ENCODE measurements at regions not wholly inside any gene's neighbourhood (a gene's known extent, or its start where the extent isn't known, plus 50 kb on each side); places are given as distances from the start of the nearest gene placed in this dataset.

DNA sequence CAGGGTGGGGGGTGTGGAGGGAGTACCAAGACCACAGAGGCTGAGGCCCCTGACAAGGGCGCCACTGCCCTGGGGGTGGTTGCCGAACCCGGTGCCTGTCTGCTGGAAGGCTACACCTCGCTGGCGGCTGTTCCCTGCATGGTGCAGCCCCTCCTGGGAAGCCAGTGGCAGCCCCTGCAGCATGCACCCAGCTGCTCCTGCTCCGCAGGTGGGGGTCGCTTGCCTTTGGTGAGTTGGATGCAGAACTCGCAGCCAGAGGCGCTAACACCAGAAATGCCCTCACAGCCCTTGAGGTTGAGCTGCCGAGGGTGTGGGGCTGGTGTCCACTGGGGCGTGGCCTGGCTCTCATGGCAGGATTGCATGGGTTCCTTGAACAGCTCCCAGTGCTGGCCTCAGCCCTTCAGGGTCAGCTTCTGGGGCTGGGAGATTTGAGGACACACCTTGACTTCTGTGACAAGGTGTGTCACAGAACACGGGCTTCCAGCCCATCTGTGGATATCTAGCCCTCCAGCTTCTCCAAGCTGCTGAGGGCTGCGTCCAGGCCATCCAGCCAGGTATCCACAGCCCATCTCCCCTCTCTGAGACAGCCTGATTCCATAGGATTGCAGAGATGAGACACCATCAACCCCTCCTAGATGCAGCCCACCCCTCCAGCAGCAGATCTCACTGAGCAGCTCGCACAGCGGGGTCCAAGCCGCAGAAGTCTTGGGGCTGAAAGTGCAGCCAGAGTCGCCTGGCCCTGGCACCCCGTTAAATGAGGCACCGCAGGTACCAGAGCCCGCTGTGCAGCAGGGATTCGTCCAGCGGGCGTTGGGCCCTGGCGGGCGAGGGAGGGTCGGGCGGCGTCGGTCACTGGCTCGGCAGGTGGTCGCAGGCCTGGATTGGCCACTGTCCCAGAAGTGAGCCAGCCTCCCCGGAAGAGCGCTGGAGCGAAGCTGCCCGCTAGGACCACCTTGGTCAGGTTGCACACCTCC lies 586.3 kb downstream of the KCNJ18 start:
- no peak for TF ChIP-seq POLR2A (IDR thresholded peaks at IDR 0.05)
- TF ChIP-seq, protein P1, sequence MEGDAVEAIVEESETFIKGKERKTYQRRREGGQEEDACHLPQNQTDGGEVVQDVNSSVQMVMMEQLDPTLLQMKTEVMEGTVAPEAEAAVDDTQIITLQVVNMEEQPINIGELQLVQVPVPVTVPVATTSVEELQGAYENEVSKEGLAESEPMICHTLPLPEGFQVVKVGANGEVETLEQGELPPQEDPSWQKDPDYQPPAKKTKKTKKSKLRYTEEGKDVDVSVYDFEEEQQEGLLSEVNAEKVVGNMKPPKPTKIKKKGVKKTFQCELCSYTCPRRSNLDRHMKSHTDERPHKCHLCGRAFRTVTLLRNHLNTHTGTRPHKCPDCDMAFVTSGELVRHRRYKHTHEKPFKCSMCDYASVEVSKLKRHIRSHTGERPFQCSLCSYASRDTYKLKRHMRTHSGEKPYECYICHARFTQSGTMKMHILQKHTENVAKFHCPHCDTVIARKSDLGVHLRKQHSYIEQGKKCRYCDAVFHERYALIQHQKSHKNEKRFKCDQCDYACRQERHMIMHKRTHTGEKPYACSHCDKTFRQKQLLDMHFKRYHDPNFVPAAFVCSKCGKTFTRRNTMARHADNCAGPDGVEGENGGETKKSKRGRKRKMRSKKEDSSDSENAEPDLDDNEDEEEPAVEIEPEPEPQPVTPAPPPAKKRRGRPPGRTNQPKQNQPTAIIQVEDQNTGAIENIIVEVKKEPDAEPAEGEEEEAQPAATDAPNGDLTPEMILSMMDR (IDR thresholded peaks at IDR 0.05), result no peak
